HG03095 (cell line): ENCODE measurements at regions not wholly inside any gene's neighbourhood (a gene's known extent, or its start where the extent isn't known, plus 50 kb on each side); places are given as distances from the start of the nearest gene placed in this dataset.

Experiments used
- ATAC-seq: cut with Tn5 transposase; IDR thresholded peaks from one replicate; pipeline ENCODE4 v1.9.1; 2021; ENCODE audit warnings: moderate library complexity; ENCODE audit not compliant: unreplicated experiment

DNA sequence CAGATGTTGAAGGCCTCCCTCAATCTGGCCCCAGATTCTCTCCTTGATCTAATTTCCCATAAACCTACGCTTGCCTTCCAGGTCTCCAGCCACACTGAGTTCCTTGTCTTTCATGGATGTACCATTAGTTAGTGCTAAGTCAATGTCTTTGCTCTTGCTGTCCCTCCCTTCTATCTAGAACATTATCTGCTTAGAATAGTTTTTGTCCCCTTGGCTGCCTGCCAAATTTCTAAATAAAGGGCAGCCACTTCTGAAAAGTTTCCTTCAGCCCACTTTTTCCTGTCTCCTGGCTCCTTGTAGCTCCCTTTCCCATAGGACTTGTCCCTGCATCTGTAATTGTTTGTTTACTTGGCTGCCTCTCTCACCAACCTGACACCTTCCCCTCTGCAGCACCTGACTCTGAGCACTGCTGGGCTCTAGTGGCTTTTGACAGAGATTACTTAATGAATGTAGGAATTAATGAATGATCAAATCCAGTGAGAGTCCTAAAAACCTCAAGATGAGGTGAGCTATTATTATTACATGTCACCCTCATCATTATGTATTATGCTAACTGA, 58.3 kb downstream of the CXCL12 start:
- no peak for ATAC-seq

DNA sequence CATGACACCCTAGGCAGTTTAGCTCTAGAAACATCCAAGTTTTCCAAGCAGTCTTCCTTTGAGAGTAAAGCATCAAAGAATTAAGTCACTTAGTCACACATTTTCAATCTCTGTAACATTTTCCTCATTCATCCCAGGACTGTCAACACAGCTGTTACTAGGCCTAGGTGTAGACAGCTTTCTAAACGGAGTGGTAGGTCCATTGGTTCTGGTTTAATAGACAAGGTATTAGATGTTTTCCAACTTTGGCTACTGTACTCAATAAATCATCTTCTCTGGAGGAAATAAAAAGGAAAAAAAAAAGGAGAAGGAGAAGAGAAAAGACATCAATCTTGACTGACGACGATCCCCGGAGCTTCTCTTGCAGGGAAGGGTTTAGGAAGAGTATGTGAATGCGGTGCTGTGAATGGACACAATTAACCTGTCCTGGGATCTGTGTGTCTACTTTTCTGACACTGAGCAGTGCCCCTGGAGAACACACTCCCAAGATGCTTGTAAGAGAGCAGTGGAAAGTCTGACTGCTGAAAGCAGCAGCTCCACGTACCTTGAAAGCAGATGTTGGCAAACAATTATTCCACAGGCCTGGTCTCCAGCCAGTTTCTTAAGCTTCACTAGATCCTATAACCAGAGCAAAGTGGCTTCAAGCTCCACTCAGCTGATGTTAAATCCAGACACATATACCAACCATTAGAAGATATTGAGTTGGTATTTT, 59.1 kb downstream of the CXCL12 start:
- no peak for ATAC-seq

DNA sequence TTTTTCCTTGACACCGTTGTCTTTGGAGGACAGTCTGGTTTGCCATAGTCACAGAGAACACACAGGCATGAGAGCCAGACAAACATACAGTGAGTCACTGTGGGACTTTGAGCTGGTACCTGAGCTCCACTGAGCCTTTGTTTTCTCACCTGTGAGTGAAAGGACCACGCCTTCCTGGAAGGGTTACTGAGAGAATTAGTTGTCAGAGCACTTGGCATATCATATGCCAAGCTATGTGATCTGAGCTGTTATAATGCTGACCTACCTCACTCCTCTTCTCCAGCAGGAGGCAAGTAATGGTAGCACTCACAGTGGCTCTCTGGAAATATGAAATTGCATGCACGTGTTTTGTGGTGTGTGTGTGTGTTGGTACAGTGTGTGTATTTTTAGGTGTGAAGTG, 59.7 kb downstream of the CXCL12 start:
- ATAC-seq: no peak

DNA sequence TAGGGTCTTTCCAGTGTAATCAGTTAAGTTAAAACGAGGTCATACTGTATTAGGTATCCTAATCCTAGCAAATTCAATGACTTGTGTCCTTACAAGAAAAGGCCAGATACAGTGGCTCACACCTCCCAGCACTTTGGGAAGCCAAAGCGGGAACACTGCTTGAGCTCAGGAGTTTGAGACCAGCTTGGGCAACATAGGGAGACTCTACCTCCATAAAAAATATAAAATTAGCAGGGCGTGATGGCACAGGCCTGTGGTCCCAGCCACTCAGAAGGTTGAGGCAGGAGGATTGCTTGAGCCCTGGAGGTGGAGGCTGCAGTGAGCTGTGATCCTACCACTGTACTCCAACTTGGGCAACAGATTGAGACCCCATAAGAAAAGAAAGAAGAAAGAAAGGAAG, 61.1 kb downstream of the CXCL12 start:
- ATAC-seq: no peak

DNA sequence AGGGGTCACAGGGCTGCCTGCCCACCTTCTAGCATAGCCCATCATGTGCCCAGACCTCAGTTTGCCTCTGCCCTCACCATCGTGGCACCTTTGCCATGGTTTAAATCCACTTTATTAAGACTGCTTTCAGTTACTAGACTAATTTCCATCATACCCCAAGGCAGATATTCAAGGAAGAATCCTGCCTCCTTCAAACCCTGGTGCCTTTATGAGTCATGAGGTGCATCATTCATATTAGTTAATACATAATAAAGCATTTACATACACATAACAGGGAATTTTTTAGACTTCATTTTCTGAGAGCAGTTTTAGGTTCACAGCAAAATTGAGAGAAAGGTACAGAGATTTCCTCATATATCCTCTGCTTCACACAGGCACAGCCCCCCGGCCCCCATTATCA, 62.8 kb downstream of the CXCL12 start:
- ATAC-seq: no peak

DNA sequence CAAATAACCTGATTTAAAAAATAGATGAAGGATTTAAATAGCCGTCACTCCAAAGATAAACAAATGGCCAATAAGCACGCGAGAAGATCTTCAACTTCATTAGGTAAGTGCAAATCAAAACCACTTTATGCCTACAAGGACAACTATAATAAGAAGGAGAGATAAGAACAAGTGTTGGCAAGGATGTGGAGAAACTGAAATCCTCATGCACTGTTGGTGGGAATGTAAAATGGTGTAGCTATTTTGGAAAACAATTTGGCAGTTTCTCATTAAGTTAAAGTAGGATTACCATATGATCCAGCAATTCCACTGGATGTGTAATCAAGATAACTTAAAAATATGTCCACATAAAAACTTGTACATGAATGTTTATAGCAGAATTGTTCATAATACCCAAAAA, 64.1 kb downstream of the CXCL12 start:
- no peak for ATAC-seq

DNA sequence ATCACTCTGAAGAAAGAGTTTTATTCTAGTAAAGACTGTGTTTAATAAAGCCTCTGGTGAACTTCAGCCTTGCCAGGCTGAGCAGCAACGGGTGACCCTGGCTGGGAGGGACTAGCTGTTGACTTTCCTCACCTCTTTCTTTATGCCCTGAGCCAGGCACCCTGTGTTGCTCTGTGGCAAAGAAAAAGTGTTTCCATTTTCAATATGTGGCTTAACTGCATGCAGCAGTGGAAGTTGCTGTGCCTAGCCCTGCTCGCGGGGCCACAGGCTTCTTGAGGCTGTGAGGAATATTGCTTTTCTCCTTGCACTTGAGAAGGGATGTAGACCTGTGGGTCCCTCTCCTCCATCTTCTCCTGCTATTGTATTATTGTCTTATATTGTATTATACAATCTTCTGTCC, 67.0 kb downstream of the CXCL12 start:
- ATAC-seq: no peak

DNA sequence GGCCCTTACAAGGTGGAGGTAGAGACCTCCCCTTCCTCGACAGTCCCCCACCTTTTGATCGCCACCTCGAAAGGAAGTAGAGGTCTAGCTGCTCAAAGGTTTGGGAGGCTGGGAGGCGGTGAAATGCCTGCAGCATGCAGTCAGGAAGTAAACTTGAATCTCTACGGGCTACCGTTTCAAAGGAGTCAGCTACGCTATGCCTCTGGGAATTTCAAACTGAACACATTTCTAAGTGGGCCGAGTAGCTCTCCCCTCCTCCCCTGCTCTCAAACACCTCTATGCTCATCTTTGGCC, 68.0 kb downstream of the CXCL12 start:
- ATAC-seq: no peak

DNA sequence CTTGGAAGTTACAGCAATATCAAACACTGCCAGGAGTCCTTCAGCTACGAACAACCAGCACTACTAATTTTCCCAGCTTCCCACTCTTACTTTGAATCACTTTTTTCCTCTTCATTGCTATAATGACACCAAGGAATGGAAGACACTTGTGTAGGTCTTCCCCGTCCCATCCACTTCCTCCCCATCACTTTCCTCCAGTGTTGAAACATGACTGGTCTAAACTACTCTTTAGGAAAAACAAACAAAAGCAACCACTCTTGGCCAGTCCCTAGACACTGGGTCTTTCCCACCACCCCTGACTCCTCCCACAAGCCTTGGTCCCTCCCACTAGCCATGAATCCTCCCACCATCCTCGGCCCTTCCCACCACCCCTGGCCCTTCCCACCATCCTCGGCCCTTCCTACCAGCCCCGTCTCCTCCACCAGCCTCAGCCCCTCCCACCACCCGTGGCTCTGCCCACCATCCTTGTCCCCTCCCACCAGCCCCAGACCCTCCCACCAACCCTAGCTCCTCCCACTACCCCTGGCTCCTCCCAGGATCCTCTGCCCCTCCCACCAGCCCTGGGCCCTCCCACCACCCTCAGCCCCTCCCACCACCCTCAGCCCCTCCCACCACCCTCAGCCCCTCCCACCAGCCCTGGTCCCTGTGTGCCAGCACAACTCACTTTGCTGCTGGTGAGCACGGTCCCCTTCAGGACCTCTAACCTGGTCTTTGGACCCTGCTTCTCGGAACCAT, 68.5 kb downstream of the CXCL12 start:
- no peak for ATAC-seq

DNA sequence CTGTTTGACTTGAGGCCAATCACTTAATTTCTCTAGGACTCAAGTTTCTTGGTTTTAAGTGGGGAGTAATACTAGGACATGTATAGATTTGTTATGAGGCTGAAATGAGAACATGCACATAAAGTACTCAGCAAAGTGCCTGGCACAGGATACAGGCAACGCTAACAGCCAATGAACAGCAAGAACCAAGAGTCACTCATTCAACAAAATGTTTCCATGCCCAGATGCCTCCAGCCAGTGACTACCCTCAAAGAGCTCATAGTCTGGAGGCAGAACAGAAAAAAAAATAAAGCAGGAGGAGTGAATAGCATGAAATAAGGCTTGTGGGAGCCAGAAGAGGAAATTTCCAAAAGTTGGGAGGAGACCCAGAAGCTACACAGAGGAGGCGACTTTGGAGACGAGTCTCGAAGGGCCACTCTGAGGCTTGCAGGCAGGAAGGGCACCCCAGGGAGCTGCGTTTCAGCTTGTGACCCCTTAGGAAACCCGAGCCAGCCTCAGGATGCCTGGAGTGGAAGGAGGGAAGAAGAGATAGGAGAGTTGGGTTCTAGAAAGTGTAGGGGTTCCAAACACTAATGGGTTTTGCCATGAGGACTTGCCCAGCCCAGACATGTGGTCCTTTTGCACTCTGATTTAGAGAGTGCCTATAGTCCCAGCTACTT, 70.0 kb downstream of the CXCL12 start:
- ATAC-seq: no peak

DNA sequence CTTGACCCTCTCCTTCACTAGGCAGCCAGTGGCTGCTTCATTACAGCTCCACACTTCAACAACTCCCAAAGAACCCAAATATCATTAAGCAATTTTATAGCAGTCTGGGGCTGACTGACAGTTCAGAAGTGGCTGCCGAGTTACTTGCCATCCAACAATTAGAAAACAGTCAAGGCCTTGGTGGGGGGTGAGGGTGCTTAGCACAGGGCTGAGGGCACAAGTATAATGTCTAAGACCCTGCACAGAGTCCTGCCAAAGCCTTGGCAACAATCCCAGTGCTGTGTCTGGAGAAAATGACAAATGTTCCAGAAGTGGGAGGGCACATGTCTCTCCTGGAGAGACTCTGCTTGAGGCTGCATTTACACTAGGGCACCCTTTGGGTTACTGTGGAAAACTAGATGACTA, 71.1 kb downstream of the CXCL12 start:
- ATAC-seq: no peak

DNA sequence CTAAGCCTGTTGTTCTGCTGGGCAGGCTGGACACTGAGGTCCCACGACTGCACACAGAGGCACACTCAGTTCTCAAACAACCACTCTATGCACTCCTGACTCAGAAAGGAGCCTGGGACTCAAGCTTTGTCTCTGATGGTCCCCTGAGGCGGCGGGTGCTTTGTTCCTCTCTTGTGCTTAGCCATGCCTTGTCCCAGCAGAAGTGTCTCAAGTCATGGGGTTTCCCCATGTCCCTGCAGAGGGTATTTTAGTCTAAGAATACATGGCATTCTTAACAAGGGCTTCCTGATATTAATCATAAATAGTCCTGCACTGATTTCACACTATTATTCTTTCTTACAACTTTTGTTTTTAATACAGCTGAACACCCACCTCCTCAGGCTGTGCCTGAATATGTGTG, 72.5 kb downstream of the CXCL12 start:
- no peak for ATAC-seq

DNA sequence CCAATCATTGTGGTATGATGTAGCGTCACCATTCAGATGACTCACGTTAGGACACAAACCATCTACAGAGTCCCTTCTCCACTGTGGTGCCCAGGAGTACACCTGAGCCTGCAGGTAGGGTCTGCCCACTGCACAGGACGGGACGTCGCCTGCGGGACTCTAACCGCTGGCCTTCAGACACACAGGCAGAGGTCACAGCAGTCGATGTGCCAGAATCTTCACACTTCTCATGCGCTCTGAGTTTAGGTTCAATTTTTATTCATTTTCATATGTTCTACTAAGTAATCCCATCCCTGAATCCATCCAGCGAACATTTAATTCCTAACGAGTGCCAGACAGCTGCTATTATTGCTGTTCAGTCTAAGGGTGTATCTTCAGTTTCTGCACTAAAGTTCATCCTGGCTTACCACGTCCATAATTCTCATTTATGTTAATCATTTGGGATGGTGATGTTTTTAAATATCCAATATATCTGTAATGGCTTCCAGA, 73.3 kb downstream of the CXCL12 start:
- ATAC-seq: no peak

DNA sequence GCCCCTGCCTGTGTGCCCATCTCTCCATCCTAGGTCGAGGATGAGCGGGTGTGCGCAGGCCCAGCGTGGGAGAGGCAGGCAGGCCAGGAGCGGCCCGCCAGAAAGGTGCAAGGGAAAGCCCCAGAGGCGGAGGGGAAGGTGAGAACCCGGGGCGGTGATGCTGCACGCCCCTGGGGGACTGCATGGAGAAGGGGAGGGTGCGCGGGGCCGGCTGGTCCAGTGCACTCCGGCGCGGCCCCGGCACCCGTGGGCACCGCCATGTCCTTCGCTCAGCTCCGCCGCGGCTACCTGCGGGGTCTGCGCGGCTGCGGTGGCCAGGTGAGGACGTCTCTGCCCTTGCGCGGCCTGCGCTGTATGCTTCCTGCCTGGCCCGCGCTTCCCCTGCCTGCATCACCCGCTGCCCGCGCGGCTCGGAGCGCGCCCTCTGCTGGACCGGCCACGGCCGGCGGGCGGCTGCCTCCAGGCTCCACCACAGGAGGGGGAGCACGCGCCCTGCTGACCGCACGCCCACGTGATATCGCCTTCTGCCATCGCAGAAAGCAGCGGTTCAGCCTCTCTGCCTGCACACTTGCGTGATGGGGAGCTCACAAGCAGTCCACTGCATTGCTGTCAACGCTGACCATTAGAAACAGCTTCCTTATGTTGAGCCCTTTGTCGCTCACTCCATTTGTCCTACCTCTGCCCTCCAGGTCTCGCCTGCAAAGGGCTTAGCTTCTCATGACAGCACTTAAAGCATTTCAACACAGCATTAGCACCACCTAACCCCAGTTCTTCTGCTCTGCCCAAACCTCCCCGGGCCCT, 73.9 kb downstream of the CXCL12 start:
- ATAC-seq: peak; percentile 73

DNA sequence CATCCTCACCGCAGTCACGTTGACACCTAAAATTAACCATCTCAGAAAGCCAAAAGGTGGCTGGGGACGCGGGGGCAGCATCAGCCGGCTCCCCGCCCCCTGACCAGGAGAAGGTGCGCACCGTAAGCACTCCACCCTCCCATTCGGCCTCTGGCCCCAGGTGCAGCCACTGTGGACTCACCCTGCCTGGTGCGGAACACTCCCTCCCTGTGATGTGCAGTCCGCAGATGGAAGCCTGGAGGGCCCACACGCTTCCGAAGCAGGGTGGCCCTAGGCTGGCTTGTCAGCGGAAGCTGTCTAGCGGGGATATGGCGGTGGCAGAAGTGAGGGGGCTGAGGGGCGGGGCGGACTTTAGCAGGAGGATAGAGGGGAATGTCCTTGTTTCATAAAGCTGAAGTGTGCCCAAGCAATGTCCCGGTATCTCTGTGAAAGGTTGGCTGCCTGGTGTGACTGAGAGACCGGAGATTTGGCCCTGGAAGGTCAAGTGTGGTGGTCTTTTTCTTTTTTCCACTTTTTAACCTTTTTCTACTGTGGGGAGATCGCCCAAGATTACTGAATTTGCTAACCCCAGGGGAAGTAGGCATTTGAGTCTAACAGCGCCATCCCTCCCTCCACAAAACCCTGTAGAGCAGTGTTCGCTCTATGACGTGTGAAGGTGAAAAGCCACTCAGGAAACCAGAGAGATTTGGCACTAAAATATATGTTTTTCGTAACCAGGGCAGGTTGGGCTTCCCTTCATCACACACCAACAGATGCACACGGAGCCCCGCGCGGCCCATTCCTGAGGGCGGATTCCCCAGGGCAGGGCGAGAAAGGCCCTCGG, 74.7 kb downstream of the CXCL12 start:
- no peak for ATAC-seq

DNA sequence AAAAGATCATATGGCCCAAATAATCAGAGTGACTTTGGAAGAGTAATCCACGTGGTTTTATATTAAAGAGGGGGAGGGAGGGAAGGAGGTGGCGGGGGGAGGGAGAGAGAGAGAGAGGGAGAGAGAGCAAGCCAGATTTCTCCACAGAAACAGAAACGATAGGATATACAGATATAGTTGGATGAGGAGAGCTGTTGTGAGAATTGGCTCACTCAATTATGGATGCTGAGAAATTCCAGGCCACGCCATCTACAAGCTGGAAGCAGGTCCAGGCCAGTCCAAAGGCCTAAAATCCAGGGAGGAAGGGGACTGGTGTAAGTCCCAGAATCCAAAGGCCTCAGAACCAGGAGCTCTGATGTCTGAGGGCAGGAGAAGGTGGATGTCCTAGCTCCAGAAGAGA, 75.5 kb downstream of the CXCL12 start:
- ATAC-seq: no peak

DNA sequence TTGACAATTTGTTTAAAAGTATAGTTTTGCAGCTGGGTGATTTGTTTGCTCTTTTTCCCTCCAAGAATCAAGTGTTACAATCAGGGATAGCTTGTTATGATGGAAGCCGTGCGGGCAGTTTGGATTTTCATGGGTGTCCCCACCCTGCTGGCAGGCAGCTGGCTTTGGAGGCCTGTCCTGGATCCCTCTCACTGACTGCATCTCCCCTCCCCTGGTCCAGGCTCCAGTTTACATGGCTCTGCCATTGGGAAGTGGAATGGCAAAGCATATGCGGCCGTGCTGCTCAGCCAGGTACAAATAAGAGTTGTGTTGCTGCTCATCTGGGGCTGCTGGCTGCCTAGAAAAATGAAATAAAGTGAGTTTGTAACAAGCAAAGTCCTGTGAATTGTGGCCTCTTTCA, 76.0 kb downstream of the CXCL12 start:
- ATAC-seq: no peak

DNA sequence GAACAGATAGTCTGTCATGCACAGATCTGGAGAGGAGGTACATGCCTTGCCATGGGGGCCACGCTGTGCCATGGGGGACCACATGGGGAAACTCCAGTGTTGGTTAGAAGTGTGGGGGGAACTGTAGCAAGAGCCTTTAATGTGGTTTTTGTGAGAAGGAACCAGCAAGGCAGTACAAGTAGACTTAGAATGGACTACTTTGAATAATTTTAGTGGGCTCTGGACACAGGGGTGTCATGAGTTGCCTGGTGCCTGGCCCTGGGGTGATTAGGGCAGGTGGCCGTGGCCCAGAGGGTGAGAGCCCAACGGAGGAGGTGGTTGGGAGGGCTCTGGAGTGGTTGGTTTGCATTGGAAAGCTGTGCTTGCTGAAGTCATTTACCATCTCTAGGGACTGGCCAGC, 77.2 kb downstream of the CXCL12 start:
- ATAC-seq: no peak

DNA sequence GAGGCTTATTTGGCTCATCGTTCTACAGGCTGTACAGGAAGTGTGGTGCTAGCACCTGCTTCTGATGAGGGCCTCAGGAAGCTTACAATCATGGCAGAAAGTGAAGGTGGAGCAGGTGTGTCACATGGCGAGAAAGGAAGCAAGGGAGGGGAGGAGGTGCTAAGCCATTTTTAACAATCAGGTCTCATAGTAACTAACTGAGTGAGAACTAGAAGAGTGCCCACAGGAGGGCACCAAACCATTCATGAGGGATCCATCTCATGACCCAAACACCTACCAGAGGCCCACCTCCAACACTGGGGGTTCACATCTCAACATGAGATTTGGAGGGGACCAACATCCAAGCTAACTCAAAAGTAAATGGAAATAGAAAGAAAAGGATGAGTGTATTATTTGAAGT, 78.1 kb downstream of the CXCL12 start:
- no peak for ATAC-seq

DNA sequence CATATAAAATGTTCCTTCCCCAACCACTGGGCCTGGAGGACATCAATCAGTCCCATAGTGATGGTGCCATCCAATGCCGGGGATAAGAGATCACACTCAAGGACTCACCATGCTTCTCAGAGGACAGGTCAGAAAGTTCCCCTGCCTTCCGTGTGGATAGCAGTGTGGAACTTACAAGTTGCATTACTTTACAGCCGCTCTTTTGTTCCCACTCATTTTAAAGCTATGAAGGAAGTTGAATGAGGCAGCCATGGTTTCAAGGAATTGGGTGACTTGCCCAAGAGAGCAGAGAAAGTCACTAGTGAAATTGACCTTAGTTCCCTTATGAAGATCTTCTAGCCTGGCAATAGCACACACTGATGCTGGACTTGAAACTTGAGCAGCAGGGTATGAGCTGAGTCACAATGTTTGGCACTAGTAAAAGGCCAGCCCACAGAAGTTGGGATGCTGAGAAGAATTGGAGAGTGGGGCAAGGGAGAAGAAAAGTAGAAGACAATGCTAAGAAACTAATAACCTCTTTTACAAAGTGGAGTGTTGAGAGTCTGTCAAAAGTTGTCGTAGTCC, 78.7 kb downstream of the CXCL12 start:
- no peak for ATAC-seq
